GM19035 (cell line): ENCODE measurements at regions not wholly inside any gene's neighbourhood (a gene's known extent, or its start where the extent isn't known, plus 50 kb on each side); places are given as distances from the start of the nearest gene placed in this dataset.

ENCODE experiments used
- ATAC-seq: cut with Tn5 transposase; IDR thresholded peaks from one replicate; pipeline ENCODE4 v1.9.1; 2021; ENCODE audit not compliant: unreplicated experiment

DNA sequence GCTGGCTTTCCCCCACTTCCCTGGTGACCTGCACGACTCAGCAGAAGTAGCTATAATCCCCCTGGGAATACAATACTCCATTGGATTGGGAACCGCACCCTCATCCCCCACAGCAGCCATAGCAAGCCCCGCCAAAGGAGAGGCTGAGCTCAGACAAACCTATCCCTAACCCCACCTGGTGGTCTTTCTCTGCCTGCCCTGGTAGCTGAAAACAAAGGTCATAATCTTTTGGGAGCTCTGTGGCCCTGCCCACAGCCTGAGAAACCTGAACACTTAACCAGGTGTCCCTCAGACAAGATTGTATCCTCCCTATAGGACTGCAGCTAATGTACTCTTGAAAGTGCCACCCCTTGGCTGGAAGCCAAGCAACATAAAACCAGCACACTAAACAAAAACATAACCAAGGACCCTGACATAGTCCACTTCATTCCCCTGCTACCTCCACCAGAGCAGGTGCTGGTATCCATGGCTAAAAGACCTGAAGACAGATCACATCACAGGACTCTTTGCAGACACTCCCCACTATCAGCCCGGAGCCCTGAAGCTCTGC lies 71.6 kb upstream of the RUNX1 start:
- no peak for ATAC-seq

- ATAC-seq: no peak
Measured at GRCh38 chr21:35119501-35120047, 70.5 kb upstream of the RUNX1 start.

- no peak for ATAC-seq
Measured at GRCh38 chr21:35116777-35117176, 67.7 kb upstream of the RUNX1 start.

DNA sequence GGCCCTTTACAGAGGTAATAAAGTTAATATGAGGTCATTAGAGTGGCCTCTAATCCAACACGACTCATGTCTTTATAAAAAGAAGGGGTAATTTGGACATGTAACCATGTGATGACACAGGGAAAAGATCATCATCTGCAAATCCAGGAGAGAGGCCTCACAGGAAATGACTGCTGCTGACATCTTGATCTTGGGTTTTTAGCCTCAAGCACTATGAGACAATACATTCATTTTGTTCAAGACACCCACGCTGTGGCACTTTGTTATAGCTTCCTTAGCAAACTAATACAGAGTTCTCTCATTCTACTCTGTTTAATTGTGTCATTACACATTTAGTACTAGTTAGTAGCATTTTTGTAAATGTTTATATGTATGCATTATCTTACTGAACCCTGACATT lies 64.0 kb upstream of the RUNX1 start:
- ATAC-seq: no peak

GRCh38 chr21:35111321-35111930 lies 62.3 kb upstream of the RUNX1 start:
- ATAC-seq: no peak

GRCh38 chr21:35108887-35109286 lies 59.8 kb upstream of the RUNX1 start:
- ATAC-seq: no peak

DNA sequence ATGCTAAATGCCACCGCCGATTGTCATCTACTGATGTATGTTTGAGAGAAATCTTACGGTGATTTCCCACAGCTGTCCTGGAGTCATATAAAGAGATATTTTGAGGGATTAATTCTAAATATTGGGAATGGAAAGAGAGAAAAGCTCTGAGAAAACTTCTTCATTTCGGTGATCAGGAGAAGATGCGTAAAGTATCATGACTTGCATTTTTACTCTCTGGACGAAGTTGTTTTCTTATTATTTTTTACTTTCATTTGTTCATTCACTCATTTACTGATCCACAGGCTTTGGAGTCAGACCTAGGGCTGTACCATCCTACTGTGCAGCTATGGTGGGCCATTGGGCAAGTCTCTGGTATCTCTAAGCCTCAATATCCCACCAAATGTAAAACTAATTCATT lies 58.4 kb upstream of the RUNX1 start:
- no peak for ATAC-seq

GRCh38 chr21:35106246-35106835 lies 57.2 kb upstream of the RUNX1 start:
- ATAC-seq: no peak

GRCh38 chr21:35102488-35103371 lies 53.6 kb upstream of the RUNX1 start:
- no peak for ATAC-seq

DNA sequence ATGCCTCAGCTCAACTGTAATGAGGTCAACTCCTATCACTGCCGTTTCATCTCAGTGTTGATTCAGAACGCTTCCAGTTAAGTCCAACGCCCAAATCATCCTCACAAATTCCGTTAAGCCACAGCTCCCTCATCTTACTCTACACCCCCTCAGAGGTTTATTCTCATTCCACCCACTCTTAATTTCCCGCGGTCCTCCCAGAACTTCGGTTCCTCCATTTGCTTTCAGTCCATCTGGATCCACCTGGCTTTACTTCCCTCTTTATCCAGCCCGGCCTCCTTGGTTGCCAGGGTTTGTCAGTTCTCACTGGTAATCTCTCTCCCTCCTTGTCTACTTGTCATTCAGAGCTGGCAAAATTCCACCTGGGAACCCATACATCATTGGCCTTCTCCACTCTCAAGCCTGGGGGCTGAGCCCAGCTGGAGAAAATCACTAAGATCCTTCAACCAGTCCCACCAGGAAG lies 51.3 kb upstream of the RUNX1 start:
- no peak for ATAC-seq

DNA sequence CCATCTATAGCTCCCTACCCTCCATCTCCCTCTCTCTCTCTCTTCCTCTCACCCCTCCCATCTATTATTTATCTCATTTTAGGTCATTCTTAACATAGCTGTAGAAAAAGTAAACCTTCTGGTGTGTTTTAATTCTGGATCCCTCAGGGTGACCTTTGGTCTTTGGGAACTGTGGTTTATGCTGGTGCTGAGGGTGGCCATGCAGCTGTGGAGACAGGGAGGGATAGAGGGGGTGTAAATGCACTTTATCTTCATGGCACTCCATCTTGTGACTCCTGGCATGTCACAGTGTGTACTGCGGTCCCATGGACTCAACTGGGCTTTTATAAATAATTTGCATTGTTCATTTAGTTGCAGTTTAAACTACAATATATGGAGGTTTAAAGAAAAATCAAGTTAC lies 50.2 kb upstream of the RUNX1 start:
- no peak for ATAC-seq
